ENCODE measurements at regions not wholly inside any gene's neighbourhood (a gene's known extent, or its start where the extent isn't known, plus 50 kb on each side); places are given as distances from the start of the nearest gene placed in this dataset.

- TF ChIP-seq, protein P1, sequence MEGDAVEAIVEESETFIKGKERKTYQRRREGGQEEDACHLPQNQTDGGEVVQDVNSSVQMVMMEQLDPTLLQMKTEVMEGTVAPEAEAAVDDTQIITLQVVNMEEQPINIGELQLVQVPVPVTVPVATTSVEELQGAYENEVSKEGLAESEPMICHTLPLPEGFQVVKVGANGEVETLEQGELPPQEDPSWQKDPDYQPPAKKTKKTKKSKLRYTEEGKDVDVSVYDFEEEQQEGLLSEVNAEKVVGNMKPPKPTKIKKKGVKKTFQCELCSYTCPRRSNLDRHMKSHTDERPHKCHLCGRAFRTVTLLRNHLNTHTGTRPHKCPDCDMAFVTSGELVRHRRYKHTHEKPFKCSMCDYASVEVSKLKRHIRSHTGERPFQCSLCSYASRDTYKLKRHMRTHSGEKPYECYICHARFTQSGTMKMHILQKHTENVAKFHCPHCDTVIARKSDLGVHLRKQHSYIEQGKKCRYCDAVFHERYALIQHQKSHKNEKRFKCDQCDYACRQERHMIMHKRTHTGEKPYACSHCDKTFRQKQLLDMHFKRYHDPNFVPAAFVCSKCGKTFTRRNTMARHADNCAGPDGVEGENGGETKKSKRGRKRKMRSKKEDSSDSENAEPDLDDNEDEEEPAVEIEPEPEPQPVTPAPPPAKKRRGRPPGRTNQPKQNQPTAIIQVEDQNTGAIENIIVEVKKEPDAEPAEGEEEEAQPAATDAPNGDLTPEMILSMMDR (conservative IDR thresholded peaks at IDR 0.05; ENCODE audit: control insufficient read depth, insufficient read depth, low read depth, low read length), result no peak
- no peak for DNase-seq (ENCODE audit: low read depth)
- H3K4me3 ChIP-seq (ENCODE audit: control insufficient read depth, low read depth, low read length), result no peak overlapping the region
Measured at GRCh38 chr11:110000850-110001249, 92.3 kb upstream of the ZC3H12C start.

GRCh38 chr11:110003426-110003825 lies 89.8 kb upstream of the ZC3H12C start:
- TF ChIP-seq, protein P1 (conservative IDR thresholded peaks at IDR 0.05; ENCODE audit: control insufficient read depth, insufficient read depth, low read depth, low read length), result no peak
- no peak overlapping the region for H3K4me3 ChIP-seq (ENCODE audit: control insufficient read depth, low read depth, low read length)
- no peak for DNase-seq (ENCODE audit: low read depth)

GRCh38 chr11:110011595-110011994 lies 81.6 kb upstream of the ZC3H12C start:
- no peak overlapping the region for H3K4me3 ChIP-seq (ENCODE audit: control insufficient read depth, low read depth, low read length)
- DNase-seq (ENCODE audit: low read depth), result no peak
- TF ChIP-seq, protein P1 (conservative IDR thresholded peaks at IDR 0.05; ENCODE audit: control insufficient read depth, insufficient read depth, low read depth, low read length), result no peak

DNA sequence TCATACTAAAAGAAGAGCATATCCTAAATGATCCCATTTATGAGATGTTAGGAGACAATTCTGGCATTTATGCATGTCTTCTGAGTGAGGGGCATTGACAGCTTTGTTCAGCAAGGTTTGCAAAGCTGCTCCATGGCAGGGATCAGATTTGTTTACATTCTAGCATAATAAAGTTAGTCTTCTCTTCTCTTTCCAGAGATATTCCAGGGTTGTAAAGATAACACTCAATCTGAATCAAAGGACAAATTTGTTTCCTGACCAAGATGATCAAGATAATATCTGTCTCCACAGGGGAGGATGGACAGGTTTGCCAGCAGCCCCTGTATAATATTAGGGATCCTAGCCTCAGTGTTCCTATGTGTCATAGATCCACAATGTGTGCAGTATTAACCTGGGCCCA lies 77.5 kb upstream of the ZC3H12C start:
- DNase-seq (ENCODE audit: low read depth), result no peak
- H3K4me3 ChIP-seq (ENCODE audit: control insufficient read depth, low read depth, low read length), result no peak overlapping the region
- TF ChIP-seq, protein P1 (conservative IDR thresholded peaks at IDR 0.05; ENCODE audit: control insufficient read depth, insufficient read depth, low read depth, low read length), result no peak

GRCh38 chr11:110019675-110020074 lies 73.5 kb upstream of the ZC3H12C start:
- DNase-seq (ENCODE audit: low read depth), result no peak
- TF ChIP-seq, protein P1 (conservative IDR thresholded peaks at IDR 0.05; ENCODE audit: control insufficient read depth, insufficient read depth, low read depth, low read length), result no peak
- H3K4me3 ChIP-seq (ENCODE audit: control insufficient read depth, low read depth, low read length), result no peak overlapping the region

- no peak overlapping the region for H3K4me3 ChIP-seq (ENCODE audit: control insufficient read depth, low read depth, low read length)
- TF ChIP-seq, protein P1 (conservative IDR thresholded peaks at IDR 0.05; ENCODE audit: control insufficient read depth, insufficient read depth, low read depth, low read length), result no peak
- no peak for DNase-seq (ENCODE audit: low read depth)
Measured at GRCh38 chr11:110022548-110022947, 70.6 kb upstream of the ZC3H12C start.

DNA sequence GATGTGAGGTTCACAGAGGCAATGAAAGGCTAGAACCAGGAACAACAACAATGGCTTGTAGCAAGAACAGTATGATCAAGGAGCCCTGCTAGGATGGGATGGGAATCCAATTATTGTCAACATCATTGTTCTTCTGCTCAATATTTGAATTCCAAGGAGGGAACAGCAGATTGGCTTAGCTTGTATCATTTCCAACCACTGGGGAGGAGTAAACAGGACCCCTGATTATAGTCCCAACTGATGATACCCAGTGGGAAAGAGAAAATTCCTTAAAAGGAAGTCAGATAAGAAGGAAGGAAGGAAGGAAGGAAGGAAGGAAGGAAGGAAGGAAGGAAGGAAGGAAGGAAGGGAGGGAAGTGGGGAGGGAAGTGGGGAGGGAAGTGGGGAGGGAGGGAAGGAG lies 69.5 kb upstream of the ZC3H12C start:
- H3K4me3 ChIP-seq (ENCODE audit: control insufficient read depth, low read depth, low read length), result no peak overlapping the region
- no peak for DNase-seq (ENCODE audit: low read depth)
- TF ChIP-seq, protein P1 (conservative IDR thresholded peaks at IDR 0.05; ENCODE audit: control insufficient read depth, insufficient read depth, low read depth, low read length), result no peak

Data from fibroblast of mammary gland (primary cell).